ENCODE measurements at regions not wholly inside any gene's neighbourhood (a gene's known extent, or its start where the extent isn't known, plus 50 kb on each side); places are given as distances from the start of the nearest gene placed in this dataset.

DNA sequence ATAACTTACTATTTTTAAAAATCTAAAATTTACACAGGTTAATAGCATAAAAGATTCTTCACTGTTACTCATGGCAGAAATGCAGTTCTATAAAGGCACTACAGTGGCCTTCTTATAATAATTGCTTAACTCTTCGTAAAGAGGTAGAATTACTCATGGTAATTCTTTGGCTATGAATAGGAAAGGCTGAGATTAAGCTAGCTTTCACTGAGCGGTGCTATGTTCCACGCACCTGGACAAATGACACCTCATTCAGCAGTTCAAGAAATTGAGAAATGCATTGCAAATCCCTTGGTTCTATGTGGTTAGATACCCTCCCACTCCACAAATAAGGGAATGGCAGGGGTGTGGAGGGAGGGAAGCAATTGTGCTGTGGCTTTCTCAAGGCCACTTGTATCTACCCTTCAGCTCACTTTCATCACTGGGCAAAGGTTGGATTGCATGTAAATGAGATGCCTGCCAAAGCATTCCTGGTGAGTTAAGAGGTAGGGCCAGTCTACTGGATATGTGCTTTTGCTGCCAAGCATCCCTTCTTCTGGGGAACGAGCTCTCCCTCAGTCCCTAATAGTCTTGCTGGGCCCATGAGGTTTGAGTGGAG, 210.9 kb downstream of the TEX36 start:
- peak; percentile 76 for ATAC-seq
- H3K9me3 ChIP-seq: no peaks in the 10 kb centered on the region
- no peak overlapping the region for H3K4me3 ChIP-seq
- intact Hi-C loops (cut with DNase I): no loop called here
- DNase-seq: no peak
- H3K4me1 ChIP-seq: no peaks in the 10 kb centered on the region
- peaks cover 7% of the 10 kb centered on the region for H3K27me3 ChIP-seq
- no peak overlapping the region for H3K27ac ChIP-seq
- TF ChIP-seq, protein P1, sequence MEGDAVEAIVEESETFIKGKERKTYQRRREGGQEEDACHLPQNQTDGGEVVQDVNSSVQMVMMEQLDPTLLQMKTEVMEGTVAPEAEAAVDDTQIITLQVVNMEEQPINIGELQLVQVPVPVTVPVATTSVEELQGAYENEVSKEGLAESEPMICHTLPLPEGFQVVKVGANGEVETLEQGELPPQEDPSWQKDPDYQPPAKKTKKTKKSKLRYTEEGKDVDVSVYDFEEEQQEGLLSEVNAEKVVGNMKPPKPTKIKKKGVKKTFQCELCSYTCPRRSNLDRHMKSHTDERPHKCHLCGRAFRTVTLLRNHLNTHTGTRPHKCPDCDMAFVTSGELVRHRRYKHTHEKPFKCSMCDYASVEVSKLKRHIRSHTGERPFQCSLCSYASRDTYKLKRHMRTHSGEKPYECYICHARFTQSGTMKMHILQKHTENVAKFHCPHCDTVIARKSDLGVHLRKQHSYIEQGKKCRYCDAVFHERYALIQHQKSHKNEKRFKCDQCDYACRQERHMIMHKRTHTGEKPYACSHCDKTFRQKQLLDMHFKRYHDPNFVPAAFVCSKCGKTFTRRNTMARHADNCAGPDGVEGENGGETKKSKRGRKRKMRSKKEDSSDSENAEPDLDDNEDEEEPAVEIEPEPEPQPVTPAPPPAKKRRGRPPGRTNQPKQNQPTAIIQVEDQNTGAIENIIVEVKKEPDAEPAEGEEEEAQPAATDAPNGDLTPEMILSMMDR (IDR thresholded peaks at IDR 0.05): no peak
- no peaks in the 10 kb centered on the region for H3K36me3 ChIP-seq

DNA sequence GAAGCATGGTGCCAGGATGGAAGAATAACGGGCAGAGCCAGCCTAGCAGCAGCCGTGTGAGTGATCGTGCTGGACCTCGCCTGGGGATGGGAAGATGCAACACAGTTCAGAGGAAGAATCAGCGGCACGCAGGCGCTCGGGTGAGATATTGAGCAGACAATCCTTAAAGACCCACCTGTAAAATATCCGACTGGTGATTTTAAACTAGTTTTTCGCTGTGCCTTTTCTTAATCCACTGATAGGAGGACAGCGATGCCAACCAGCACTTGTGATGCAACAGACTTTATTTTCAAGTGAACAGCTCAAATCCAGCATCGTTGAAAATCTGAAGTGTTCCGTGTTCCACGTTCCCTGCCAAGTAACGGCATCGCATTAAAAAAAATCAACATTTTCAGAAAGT, 214.7 kb downstream of the TEX36 start:
- Histone ChIP-seq H3K36me3 (no peaks in the 10 kb centered on the region), H3K4me3 (no peak overlapping the region), H3K4me1 (no peaks in the 10 kb centered on the region), H3K9me3 (no peaks in the 10 kb centered on the region), H3K27ac (no peak overlapping the region), H3K27me3 (peaks cover 9% of the 10 kb centered on the region)
- DNase-seq (no peak), ATAC-seq (no peak)
- intact Hi-C loops (cut with DNase I): no loop called here
- TF ChIP-seq, protein P1 (IDR thresholded peaks at IDR 0.05): no peak

- TF ChIP-seq, protein P1 (IDR thresholded peaks at IDR 0.05): no peak
- no peaks in the 10 kb centered on the region for H3K4me1 ChIP-seq
- intact Hi-C loops (cut with DNase I): no loop called here
- H3K9me3 ChIP-seq: no peaks in the 10 kb centered on the region
- H3K27ac ChIP-seq: no peak overlapping the region
- H3K4me3 ChIP-seq: no peak overlapping the region
- H3K27me3 ChIP-seq: peaks cover 9% of the 10 kb centered on the region
- DNase-seq (no peak), ATAC-seq (no peak)
- H3K36me3 ChIP-seq: no peaks in the 10 kb centered on the region
Observed at GRCh38 chr10:125466685-125467084, 216.3 kb downstream of the TEX36 start.

DNA sequence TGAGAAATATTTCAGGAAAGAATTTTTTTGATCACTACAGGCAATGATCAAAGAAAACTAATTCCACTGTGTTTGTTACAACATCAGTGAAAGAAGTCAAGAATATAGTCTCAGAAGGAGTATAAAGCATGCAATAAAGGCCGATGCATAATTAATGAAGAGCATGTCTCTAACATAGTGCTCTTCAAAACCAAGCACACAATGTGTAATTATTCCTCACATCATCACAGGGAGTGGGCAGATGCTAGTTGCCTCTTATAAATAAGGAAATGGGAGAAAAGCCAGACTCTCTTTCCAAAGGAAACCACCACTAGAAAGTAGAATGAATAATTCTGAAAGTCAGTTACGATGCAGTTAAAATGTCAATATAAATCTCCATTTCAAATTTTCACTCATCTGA, 220.1 kb downstream of the TEX36 start:
- H3K4me1 ChIP-seq: no peaks in the 10 kb centered on the region
- DNase-seq (no peak), ATAC-seq (no peak)
- H3K36me3 ChIP-seq: no peaks in the 10 kb centered on the region
- intact Hi-C loops (cut with DNase I): no loop called here
- H3K4me3 ChIP-seq: no peak overlapping the region
- no peaks in the 10 kb centered on the region for H3K9me3 ChIP-seq
- H3K27ac ChIP-seq: no peak overlapping the region
- TF ChIP-seq, protein P1 (IDR thresholded peaks at IDR 0.05): no peak
- H3K27me3 ChIP-seq: peaks cover 9% of the 10 kb centered on the region

GRCh38 chr10:125460326-125460725, 222.6 kb downstream of the TEX36 start:
- intact Hi-C loops (cut with DNase I): no loop called here
- TF ChIP-seq, protein P1 (IDR thresholded peaks at IDR 0.05): no peak
- no peak for ATAC-seq

DNA sequence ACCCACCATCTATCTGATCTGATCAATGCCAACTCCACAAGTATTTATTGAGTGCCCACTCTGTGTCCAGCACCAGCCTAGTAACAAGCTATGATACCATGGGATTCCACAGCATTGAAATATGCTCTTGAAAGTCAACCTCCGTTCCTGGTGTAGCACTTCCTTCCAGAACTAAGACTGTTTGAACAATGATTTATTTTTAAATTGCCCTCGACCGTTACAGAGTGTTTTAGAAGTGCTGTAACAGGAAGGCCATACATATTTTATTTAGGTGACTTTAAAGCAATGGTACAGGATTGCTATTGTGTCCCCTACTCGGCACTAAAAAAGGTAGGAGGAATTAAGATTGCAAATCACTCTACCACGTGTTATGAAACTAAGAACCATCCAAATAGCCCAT, 225.6 kb downstream of the TEX36 start:
- Histone ChIP-seq H3K9me3 (no peaks in the 10 kb centered on the region), H3K4me3 (no peak overlapping the region), H3K27ac (no peak overlapping the region), H3K4me1 (no peaks in the 10 kb centered on the region), H3K27me3 (peaks cover 3% of the 10 kb centered on the region), H3K36me3 (no peaks in the 10 kb centered on the region)
- ATAC-seq (no peak), DNase-seq (no peak)
- TF ChIP-seq, protein P1 (IDR thresholded peaks at IDR 0.05): no peak
- intact Hi-C loops (cut with DNase I): no loop called here

More at GRCh38 chr10:125460326-125460725, 222.6 kb downstream of the TEX36 start:
- no peak for DNase-seq
- Histone ChIP-seq H3K4me1 (no peaks in the 10 kb centered on the region), H3K36me3 (no peaks in the 10 kb centered on the region), H3K4me3 (no peak overlapping the region), H3K9me3 (no peaks in the 10 kb centered on the region), H3K27ac (no peak overlapping the region), H3K27me3 (no peaks in the 10 kb centered on the region)

Measured in upper lobe of right lung (tissue), 1 donor.